SK-N-SH (cell line): ENCODE measurements at regions not wholly inside any gene's neighbourhood (a gene's known extent, or its start where the extent isn't known, plus 50 kb on each side); places are given as distances from the start of the nearest gene placed in this dataset.

Source experiments
- CTCF ChIA-PET: fragments of 300-600, 350-600 bp; formaldehyde crosslinking; extraction: SDS; loops from one replicate; lab custom pipeline; 2021; lab: Yijun Ruan, JAX
- POLR2A ChIA-PET: fragments of 350-600 bp; sonication (Branson Sonifier 250); formaldehyde crosslinking; extraction: SDS; loops from one replicate; lab custom pipeline; 2020; ENCODE audit warnings: antibody characterized with exemption, inconsistent platforms; lab: Yijun Ruan, JAX
- DNase-seq: peaks from one replicate; pipeline ENCODE4 v3.0.0; 2012
- H2AFZ ChIP-seq: fragments of 200-600 bp; sonication (generic); 2 replicates; pipeline ENCODE4 v1.8.1; 2016; ENCODE audit warnings: antibody characterized with exemption, mild to moderate bottlenecking, low read depth
- H3F3A ChIP-seq: fragments of 200-600 bp; sonication (generic); replicated peaks from 2 replicates; pipeline ENCODE3; 2016; ENCODE audit warnings: antibody characterized with exemption, mild to moderate bottlenecking; ENCODE audit not compliant: insufficient read depth
- H3K27ac ChIP-seq, 2 experiments: fragments of 200-500 bp in 1 of 2; fragments of 200-600 bp in 1 of 2; sonication (Bioruptor generic) in 1 of 2; sonication (generic), shearing (Covaris generic) in 1 of 2; 2 replicates each; pipeline versions ENCODE4 v1.5.1 to v1.6.1; 2014 to 2016; ENCODE audit warnings: low read depth in 2 of 2, inconsistent platforms in 1 of 2, low read length in 1 of 2, mild to moderate bottlenecking in 1 of 2, mixed read lengths in 1 of 2
- H3K27me3 ChIP-seq: fragments of 200-600 bp; sonication (generic), shearing (Covaris generic); 2 replicates; pipeline ENCODE4 v1.6.1; 2016; ENCODE audit warnings: mixed run types; ENCODE audit not compliant: insufficient read depth
- H3K36me3 ChIP-seq, 2 experiments: fragments of 200-500 bp in 1 of 2; fragments of 200-600 bp in 1 of 2; sonication (Bioruptor generic) in 1 of 2; sonication (generic) in 1 of 2; replicated peaks in 1 of 2; 2 replicates each; pipeline versions ENCODE3 to v1.5.1; 2014 to 2016; ENCODE audit warnings: low read length in 1 of 2, mild to moderate bottlenecking in 1 of 2; ENCODE audit not compliant: insufficient read depth in 2 of 2, control insufficient read depth in 1 of 2
- H3K4me1 ChIP-seq, 2 experiments: fragments of 200-500 bp in 1 of 2; fragments of 200-600 bp in 1 of 2; sonication (Bioruptor generic) in 1 of 2; sonication (generic), shearing (Covaris generic) in 1 of 2; 2 replicates each; pipeline versions ENCODE4 v1.5.1 to v1.6.1; 2014 to 2016; ENCODE audit warnings: low read depth in 1 of 2, low read length in 1 of 2, mixed run types in 1 of 2; ENCODE audit not compliant: insufficient read depth in 2 of 2, control insufficient read depth in 1 of 2
- H3K4me2 ChIP-seq: fragments of 200-600 bp; sonication (generic), shearing (Covaris generic); 2 replicates; pipeline ENCODE4 v1.6.1; 2017; ENCODE audit warnings: mixed run types
- H3K4me3 ChIP-seq, 2 experiments: fragments of 200-500 bp in 1 of 2; fragments of 200-600 bp in 1 of 2; sonication (Bioruptor generic) in 1 of 2; sonication (generic), shearing (Covaris generic) in 1 of 2; 2 replicates each; pipeline versions ENCODE4 v1.5.1 to v1.8.1; 2014 to 2016; ENCODE audit warnings: low read depth in 2 of 2, inconsistent platforms in 1 of 2, low read length in 1 of 2, mild to moderate bottlenecking in 1 of 2, mixed read lengths in 1 of 2, moderate library complexity in 1 of 2
- H3K79me2 ChIP-seq: fragments of 200-600 bp; sonication (generic); 2 replicates; pipeline ENCODE4 v1.8.1; 2017; ENCODE audit warnings: mild to moderate bottlenecking; ENCODE audit not compliant: insufficient read depth
- H3K9ac ChIP-seq: fragments of 200-600 bp; sonication (generic); 2 replicates; pipeline ENCODE4 v1.6.1; 2017; ENCODE audit warnings: mixed run types
- H3K9me2 ChIP-seq: fragments of 200-600 bp; sonication (generic); 2 replicates; pipeline ENCODE4 v1.6.1; 2017; ENCODE audit warnings: mixed run types
- H3K9me3 ChIP-seq: fragments of 200-600 bp; sonication (generic); 2 replicates; pipeline ENCODE4 v1.6.1; 2017; ENCODE audit warnings: mixed run types, mild to moderate bottlenecking, moderate library complexity
- H4K20me1 ChIP-seq: fragments of 200-600 bp; sonication (generic); 2 replicates; pipeline ENCODE4 v1.6.1; 2017; ENCODE audit warnings: mild to moderate bottlenecking, mixed run types; ENCODE audit not compliant: insufficient read depth
- ELF1 ChIP-seq: IDR thresholded peaks from 2 replicates; pipeline ENCODE4 v1.4.0; 2012
- EP300 ChIP-seq, 2 experiments: IDR thresholded peaks; 2 replicates each; pipeline versions ENCODE4 v1.4.0 to v1.6.1; 2012; ENCODE audit warnings: borderline replicate concordance in 1 of 2, low read depth in 1 of 2, low read length in 1 of 2
- EZH2phosphoT487 ChIP-seq: fragments of 200-600 bp; sonication (generic); IDR thresholded peaks from 2 replicates; pipeline ENCODE4 v1.6.1; 2017; ENCODE audit warnings: low read depth, mixed run types, mild to moderate bottlenecking, antibody characterized with exemption, moderate library complexity, borderline replicate concordance
- FOSL2 ChIP-seq: IDR thresholded peaks from 2 replicates; pipeline ENCODE4 v1.4.0; 2012; ENCODE audit warnings: low read depth, mild to moderate bottlenecking, moderate library complexity, borderline replicate concordance
- FOXJ3 ChIP-seq: sonication (generic); formaldehyde crosslinking; IDR thresholded peaks from 2 replicates; pipeline ENCODE4 v1.5.1; 2020; ENCODE audit warnings: mild to moderate bottlenecking, missing genetic modification reagents
- GABPA ChIP-seq: IDR thresholded peaks from 2 replicates; pipeline ENCODE4 v1.4.0; 2012; ENCODE audit warnings: low read depth, mild to moderate bottlenecking
- GATA2 ChIP-seq: sonication (generic); formaldehyde crosslinking; IDR thresholded peaks from 2 replicates; pipeline ENCODE4 v1.5.0; 2020; ENCODE audit warnings: mild to moderate bottlenecking, missing genetic modification reagents
- NFIC ChIP-seq: IDR thresholded peaks from 2 replicates; pipeline ENCODE4 v1.4.0; 2012; ENCODE audit warnings: borderline replicate concordance
- RCOR1 ChIP-seq: fragments of 150-350 bp; IDR thresholded peaks from 2 replicates; pipeline ENCODE4 v1.6.1; 2017; ENCODE audit warnings: antibody characterized with exemption, low read length
- TAF1 ChIP-seq: IDR thresholded peaks from 2 replicates; pipeline ENCODE4 v1.6.1; 2012; ENCODE audit warnings: low read depth, mild to moderate bottlenecking, low read length, moderate library complexity, borderline replicate concordance
- TCF12 ChIP-seq: IDR thresholded peaks from 2 replicates; pipeline ENCODE4 v1.4.0; 2012
- YY1 ChIP-seq: IDR thresholded peaks from 2 replicates; pipeline ENCODE4 v1.4.0; 2012; ENCODE audit warnings: low read depth, mild to moderate bottlenecking
- WGBS: methylation state at CpG from one replicate; pipeline ENCODE4 v1.1.6; 2017; ENCODE audit warnings: low lambda C conversion rate; 5-methylcytosine and 5-hydroxymethylcytosine counted together
- TF ChIP-seq, protein P1 (sequence below): fragments of 200-600 bp; sonication (generic); IDR thresholded peaks from 2 replicates; pipeline ENCODE4 v1.6.1; 2017; ENCODE audit warnings: antibody characterized with exemption, mild to moderate bottlenecking, moderate library complexity
- TF ChIP-seq, protein P2 (sequence below): IDR thresholded peaks from 2 replicates; pipeline ENCODE4 v1.4.0; 2012; ENCODE audit warnings: low read depth
- TF ChIP-seq, protein P3 (sequence below): IDR thresholded peaks from 2 replicates; pipeline ENCODE4 v1.4.0; 2012; ENCODE audit warnings: low read depth, borderline replicate concordance
- TF ChIP-seq, protein P4 (sequence below): fragments of 150-350 bp; IDR thresholded peaks from 2 replicates; pipeline ENCODE4 v1.6.1; 2017; ENCODE audit warnings: antibody characterized with exemption, low read length, low read depth, borderline replicate concordance
- TF ChIP-seq, protein P5 (sequence below): IDR thresholded peaks from 2 replicates; pipeline ENCODE4 v1.6.1; 2012; ENCODE audit warnings: mild to moderate bottlenecking, low read depth, low read length, moderate library complexity

DNA sequence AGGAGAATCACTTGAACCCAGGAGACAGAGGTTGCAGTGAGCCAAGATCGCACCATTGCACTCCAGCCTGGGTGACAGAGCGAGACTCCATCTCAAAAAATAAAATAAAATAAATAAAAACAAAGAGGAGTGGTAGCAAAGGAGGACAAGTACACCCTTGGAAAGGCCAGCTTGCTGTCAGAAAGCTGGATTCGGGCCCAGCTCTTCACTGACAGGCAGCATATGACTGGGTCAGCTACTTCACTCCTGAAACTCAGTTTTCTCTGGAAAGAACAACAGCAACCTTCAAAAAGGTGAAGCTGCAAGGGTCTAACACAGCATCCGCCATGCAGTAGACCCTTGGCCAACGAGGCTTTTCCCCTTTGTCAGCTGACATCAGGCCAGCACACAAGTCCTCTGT is 156.0 kb upstream of the TIAM1 start:
- Histone ChIP-seq H3K27ac (no peak overlapping the region), H3K9me3 (no peaks in the 10 kb centered on the region), H3K4me1 (peaks cover 0 to 6% of the 10 kb centered on the region in 2 experiments; a peak in 1 of 4 replicates), H3K4me2 (no peak overlapping the region), H3F3A (no peaks in the 10 kb centered on the region), H3K4me3 (no peak overlapping the region), H3K9me2 (no peaks in the 10 kb centered on the region), H2AFZ (no peak overlapping the region), H4K20me1 (no peaks in the 10 kb centered on the region), H3K36me3 (no peaks in the 10 kb centered on the region), H3K27me3 (no peaks in the 10 kb centered on the region), H3K79me2 (no peaks in the 10 kb centered on the region), H3K9ac (no peak overlapping the region)
- ChIA-PET POLR2A (no interaction called here), CTCF (no interaction called here)
- DNase-seq = no peak
- TF ChIP-seq, protein P1, sequence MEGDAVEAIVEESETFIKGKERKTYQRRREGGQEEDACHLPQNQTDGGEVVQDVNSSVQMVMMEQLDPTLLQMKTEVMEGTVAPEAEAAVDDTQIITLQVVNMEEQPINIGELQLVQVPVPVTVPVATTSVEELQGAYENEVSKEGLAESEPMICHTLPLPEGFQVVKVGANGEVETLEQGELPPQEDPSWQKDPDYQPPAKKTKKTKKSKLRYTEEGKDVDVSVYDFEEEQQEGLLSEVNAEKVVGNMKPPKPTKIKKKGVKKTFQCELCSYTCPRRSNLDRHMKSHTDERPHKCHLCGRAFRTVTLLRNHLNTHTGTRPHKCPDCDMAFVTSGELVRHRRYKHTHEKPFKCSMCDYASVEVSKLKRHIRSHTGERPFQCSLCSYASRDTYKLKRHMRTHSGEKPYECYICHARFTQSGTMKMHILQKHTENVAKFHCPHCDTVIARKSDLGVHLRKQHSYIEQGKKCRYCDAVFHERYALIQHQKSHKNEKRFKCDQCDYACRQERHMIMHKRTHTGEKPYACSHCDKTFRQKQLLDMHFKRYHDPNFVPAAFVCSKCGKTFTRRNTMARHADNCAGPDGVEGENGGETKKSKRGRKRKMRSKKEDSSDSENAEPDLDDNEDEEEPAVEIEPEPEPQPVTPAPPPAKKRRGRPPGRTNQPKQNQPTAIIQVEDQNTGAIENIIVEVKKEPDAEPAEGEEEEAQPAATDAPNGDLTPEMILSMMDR = no peak
- TF ChIP-seq FOSL2 (no peak), GABPA (no peak), ELF1 (no peak), EZH2phosphoT487 (no peak), FOXJ3 (CRISPR knock-in tag) (no peak), NFIC (no peak), GATA2 (CRISPR knock-in tag) (no peak), YY1 (no peak), TCF12 (no peak), TAF1 (no peak), RCOR1 (no peak), EP300 (IDR thresholded peaks at IDR 0.05; ENCODE audit: borderline replicate concordance in 1 of 2, low read depth in 1 of 2, low read length in 1 of 2) (no peak)
- TF ChIP-seq, protein P2, sequence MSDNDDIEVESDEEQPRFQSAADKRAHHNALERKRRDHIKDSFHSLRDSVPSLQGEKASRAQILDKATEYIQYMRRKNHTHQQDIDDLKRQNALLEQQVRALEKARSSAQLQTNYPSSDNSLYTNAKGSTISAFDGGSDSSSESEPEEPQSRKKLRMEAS = no peak
- TF ChIP-seq, protein P3, sequence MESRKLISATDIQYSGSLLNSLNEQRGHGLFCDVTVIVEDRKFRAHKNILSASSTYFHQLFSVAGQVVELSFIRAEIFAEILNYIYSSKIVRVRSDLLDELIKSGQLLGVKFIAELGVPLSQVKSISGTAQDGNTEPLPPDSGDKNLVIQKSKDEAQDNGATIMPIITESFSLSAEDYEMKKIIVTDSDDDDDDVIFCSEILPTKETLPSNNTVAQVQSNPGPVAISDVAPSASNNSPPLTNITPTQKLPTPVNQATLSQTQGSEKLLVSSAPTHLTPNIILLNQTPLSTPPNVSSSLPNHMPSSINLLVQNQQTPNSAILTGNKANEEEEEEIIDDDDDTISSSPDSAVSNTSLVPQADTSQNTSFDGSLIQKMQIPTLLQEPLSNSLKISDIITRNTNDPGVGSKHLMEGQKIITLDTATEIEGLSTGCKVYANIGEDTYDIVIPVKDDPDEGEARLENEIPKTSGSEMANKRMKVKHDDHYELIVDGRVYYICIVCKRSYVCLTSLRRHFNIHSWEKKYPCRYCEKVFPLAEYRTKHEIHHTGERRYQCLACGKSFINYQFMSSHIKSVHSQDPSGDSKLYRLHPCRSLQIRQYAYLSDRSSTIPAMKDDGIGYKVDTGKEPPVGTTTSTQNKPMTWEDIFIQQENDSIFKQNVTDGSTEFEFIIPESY = no peak
- TF ChIP-seq, protein P4, sequence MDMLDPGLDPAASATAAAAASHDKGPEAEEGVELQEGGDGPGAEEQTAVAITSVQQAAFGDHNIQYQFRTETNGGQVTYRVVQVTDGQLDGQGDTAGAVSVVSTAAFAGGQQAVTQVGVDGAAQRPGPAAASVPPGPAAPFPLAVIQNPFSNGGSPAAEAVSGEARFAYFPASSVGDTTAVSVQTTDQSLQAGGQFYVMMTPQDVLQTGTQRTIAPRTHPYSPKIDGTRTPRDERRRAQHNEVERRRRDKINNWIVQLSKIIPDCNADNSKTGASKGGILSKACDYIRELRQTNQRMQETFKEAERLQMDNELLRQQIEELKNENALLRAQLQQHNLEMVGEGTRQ = no peak
- TF ChIP-seq, protein P5, sequence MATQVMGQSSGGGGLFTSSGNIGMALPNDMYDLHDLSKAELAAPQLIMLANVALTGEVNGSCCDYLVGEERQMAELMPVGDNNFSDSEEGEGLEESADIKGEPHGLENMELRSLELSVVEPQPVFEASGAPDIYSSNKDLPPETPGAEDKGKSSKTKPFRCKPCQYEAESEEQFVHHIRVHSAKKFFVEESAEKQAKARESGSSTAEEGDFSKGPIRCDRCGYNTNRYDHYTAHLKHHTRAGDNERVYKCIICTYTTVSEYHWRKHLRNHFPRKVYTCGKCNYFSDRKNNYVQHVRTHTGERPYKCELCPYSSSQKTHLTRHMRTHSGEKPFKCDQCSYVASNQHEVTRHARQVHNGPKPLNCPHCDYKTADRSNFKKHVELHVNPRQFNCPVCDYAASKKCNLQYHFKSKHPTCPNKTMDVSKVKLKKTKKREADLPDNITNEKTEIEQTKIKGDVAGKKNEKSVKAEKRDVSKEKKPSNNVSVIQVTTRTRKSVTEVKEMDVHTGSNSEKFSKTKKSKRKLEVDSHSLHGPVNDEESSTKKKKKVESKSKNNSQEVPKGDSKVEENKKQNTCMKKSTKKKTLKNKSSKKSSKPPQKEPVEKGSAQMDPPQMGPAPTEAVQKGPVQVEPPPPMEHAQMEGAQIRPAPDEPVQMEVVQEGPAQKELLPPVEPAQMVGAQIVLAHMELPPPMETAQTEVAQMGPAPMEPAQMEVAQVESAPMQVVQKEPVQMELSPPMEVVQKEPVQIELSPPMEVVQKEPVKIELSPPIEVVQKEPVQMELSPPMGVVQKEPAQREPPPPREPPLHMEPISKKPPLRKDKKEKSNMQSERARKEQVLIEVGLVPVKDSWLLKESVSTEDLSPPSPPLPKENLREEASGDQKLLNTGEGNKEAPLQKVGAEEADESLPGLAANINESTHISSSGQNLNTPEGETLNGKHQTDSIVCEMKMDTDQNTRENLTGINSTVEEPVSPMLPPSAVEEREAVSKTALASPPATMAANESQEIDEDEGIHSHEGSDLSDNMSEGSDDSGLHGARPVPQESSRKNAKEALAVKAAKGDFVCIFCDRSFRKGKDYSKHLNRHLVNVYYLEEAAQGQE = no peak
- WGBS = 55% methylated on average over 5 of the region's 5 CpGs
